HEK293 (cell line): ENCODE measurements at regions not wholly inside any gene's neighbourhood (a gene's known extent, or its start where the extent isn't known, plus 50 kb on each side); places are given as distances from the start of the nearest gene placed in this dataset.

ENCODE experiments used
- CTCF ChIA-PET: fragments of 350-600 bp; formaldehyde crosslinking; extraction: SDS; loops from one replicate; lab custom pipeline; 2021; ENCODE audit warnings: antibody characterized with exemption; lab: Yijun Ruan, JAX
- POLR2A ChIA-PET: fragments of 300-600 bp; formaldehyde crosslinking; extraction: SDS; loops from one replicate; lab custom pipeline; 2020; ENCODE audit warnings: antibody characterized with exemption, inconsistent platforms; lab: Yijun Ruan, JAX
- H3K27ac ChIP-seq: fragments of 200-500 bp; sonication (Bioruptor generic); 2 replicates; pipeline ENCODE4 v1.5.1; 2014; ENCODE audit warnings: low read depth, low read length, control low read depth, inconsistent platforms; ENCODE audit errors: extremely low read depth
- H3K36me3 ChIP-seq, 2 experiments: fragments of 200-500 bp in 1 of 2; sonication (Bioruptor generic) in 1 of 2; 1 replicate in 1 of 2; 2 replicates in 1 of 2; pipeline ENCODE4 v1.5.1; 2014 to 2017; ENCODE audit warnings: inconsistent platforms in 2 of 2, low read length in 2 of 2; ENCODE audit not compliant: control insufficient read depth in 2 of 2, insufficient read depth in 1 of 2
- H3K4me1 ChIP-seq: fragments of 200-500 bp; sonication (Bioruptor generic); 2 replicates; pipeline ENCODE4 v1.5.1; 2014; ENCODE audit warnings: mild to moderate bottlenecking, low read length, inconsistent platforms; ENCODE audit not compliant: control insufficient read depth, insufficient read depth
- H3K4me3 ChIP-seq: 2 replicates; pipeline ENCODE4 v1.5.1; 2011; ENCODE audit warnings: low read depth, mild to moderate bottlenecking, control low read depth, low read length, moderate library complexity
- H3K9me3 ChIP-seq: fragments of 200-500 bp; sonication (Bioruptor generic); 2 replicates; pipeline ENCODE4 v1.5.1; 2014; ENCODE audit warnings: low read depth, low read length, inconsistent platforms; ENCODE audit not compliant: control insufficient read depth, insufficient read depth
- GLIS1 ChIP-seq: fragments of 450-650 bp; formaldehyde crosslinking; IDR thresholded peaks from 2 replicates; pipeline ENCODE4 v1.5.1; 2016; ENCODE audit warnings: missing biosample characterization, missing genetic modification characterization
- GLIS2 ChIP-seq: fragments of 450-650 bp; formaldehyde crosslinking; IDR thresholded peaks from 2 replicates; pipeline ENCODE4 v1.5.1; 2016; ENCODE audit warnings: missing biosample characterization, missing genetic modification characterization
- KLF1 ChIP-seq: fragments of 450-650 bp; formaldehyde crosslinking; IDR thresholded peaks from 2 replicates; pipeline ENCODE4 v1.5.1; 2016; ENCODE audit warnings: missing biosample characterization, missing genetic modification characterization
- MEIS1 ChIP-seq: sonication (generic); formaldehyde crosslinking; IDR thresholded peaks from 2 replicates; pipeline ENCODE4 v1.8.1; 2022; ENCODE audit warnings: missing genetic modification reagents, mild to moderate bottlenecking, borderline replicate concordance
- OSR2 ChIP-seq: fragments of 450-650 bp; formaldehyde crosslinking; IDR thresholded peaks from 2 replicates; pipeline ENCODE4 v1.5.1; 2016; ENCODE audit warnings: missing biosample characterization, missing genetic modification characterization
- SP7 ChIP-seq: fragments of 450-650 bp; formaldehyde crosslinking; IDR thresholded peaks from 2 replicates; pipeline ENCODE4 v1.5.1; 2016; ENCODE audit warnings: missing biosample characterization, missing genetic modification characterization
- ZBTB48 ChIP-seq: fragments of 450-650 bp; formaldehyde crosslinking; IDR thresholded peaks from 2 replicates; pipeline ENCODE4 v1.5.1; 2016; ENCODE audit warnings: missing biosample characterization, missing genetic modification characterization
- ZIC2 ChIP-seq: fragments of 450-650 bp; formaldehyde crosslinking; IDR thresholded peaks from 2 replicates; pipeline ENCODE4 v1.5.1; 2016; ENCODE audit warnings: missing biosample characterization, missing genetic modification characterization
- ZNF133 ChIP-seq: fragments of 450-650 bp; formaldehyde crosslinking; IDR thresholded peaks from 2 replicates; pipeline ENCODE4 v1.5.1; 2016; ENCODE audit warnings: missing biosample characterization, missing genetic modification characterization
- ZNF202 ChIP-seq: fragments of 450-650 bp; formaldehyde crosslinking; IDR thresholded peaks from 2 replicates; pipeline ENCODE4 v1.5.1; 2016; ENCODE audit warnings: missing biosample characterization, missing genetic modification characterization, borderline replicate concordance
- ZNF335 ChIP-seq: fragments of 450-650 bp; formaldehyde crosslinking; conservative IDR thresholded peaks from 2 replicates; pipeline ENCODE4 v1.5.1; 2016; ENCODE audit warnings: missing biosample characterization, missing genetic modification characterization
- ZNF341 ChIP-seq: fragments of 450-650 bp; formaldehyde crosslinking; IDR thresholded peaks from 2 replicates; pipeline ENCODE4; 2016; ENCODE audit warnings: low read depth, missing biosample characterization, missing genetic modification characterization
- ZNF48 ChIP-seq: fragments of 450-650 bp; formaldehyde crosslinking; IDR thresholded peaks from 2 replicates; pipeline ENCODE4 v1.5.1; 2016; ENCODE audit warnings: missing biosample characterization, missing genetic modification characterization
- ZNF510 ChIP-seq: fragments of 450-650 bp; formaldehyde crosslinking; IDR thresholded peaks from 2 replicates; pipeline ENCODE4 v1.5.1; 2018; ENCODE audit warnings: mild to moderate bottlenecking, missing genetic modification characterization, missing biosample characterization; ENCODE audit not compliant: insufficient replicate concordance
- ZNF600 ChIP-seq: fragments of 450-650 bp; formaldehyde crosslinking; IDR thresholded peaks from 2 replicates; pipeline ENCODE4 v1.5.1; 2016; ENCODE audit warnings: missing biosample characterization, missing genetic modification characterization
- ZNF629 ChIP-seq: fragments of 450-650 bp; formaldehyde crosslinking; IDR thresholded peaks from 2 replicates; pipeline ENCODE4 v1.5.1; 2017; ENCODE audit warnings: missing biosample characterization, missing genetic modification characterization
- ZNF677 ChIP-seq: fragments of 450-650 bp; IDR thresholded peaks from 2 replicates; pipeline ENCODE4 v1.5.0; 2018; ENCODE audit warnings: missing biosample characterization, mild to moderate bottlenecking, missing genetic modification characterization, moderate library complexity
- ZNF777 ChIP-seq: fragments of 450-650 bp; formaldehyde crosslinking; IDR thresholded peaks from 2 replicates; pipeline ENCODE4 v1.5.1; 2017; ENCODE audit warnings: missing biosample characterization, missing genetic modification characterization, borderline replicate concordance
- ZNF785 ChIP-seq: fragments of 450-650 bp; formaldehyde crosslinking; IDR thresholded peaks from 2 replicates; pipeline ENCODE4 v1.5.1; 2016; ENCODE audit warnings: missing biosample characterization, missing genetic modification characterization
- TF ChIP-seq, protein P1 (sequence below): fragments of 450-650 bp; formaldehyde crosslinking; IDR thresholded peaks from 2 replicates; pipeline ENCODE4 v1.5.1; 2016; ENCODE audit warnings: missing biosample characterization, missing genetic modification characterization, borderline replicate concordance
- TF ChIP-seq, protein P2 (sequence below): fragments of 450-650 bp; formaldehyde crosslinking; IDR thresholded peaks from 2 replicates; pipeline ENCODE4 v1.5.1; 2016; ENCODE audit warnings: missing biosample characterization, missing genetic modification characterization
- TF ChIP-seq, protein P3 (sequence below): fragments of 450-650 bp; formaldehyde crosslinking; IDR thresholded peaks from 2 replicates; pipeline ENCODE4 v1.5.1; 2017; ENCODE audit warnings: missing biosample characterization, missing genetic modification characterization
- TF ChIP-seq, protein P4 (sequence below): fragments of 450-650 bp; formaldehyde crosslinking; IDR thresholded peaks from 2 replicates; pipeline ENCODE4 v1.5.1; 2016; ENCODE audit warnings: missing biosample characterization, missing genetic modification characterization
- TF ChIP-seq, protein P5 (sequence below): fragments of 450-650 bp; formaldehyde crosslinking; IDR thresholded peaks from 2 replicates; pipeline ENCODE4 v1.5.1; 2016; ENCODE audit warnings: missing biosample characterization, missing genetic modification characterization
- TF ChIP-seq, protein P6 (sequence below): fragments of 450-650 bp; formaldehyde crosslinking; IDR thresholded peaks from 2 replicates; pipeline ENCODE4 v1.5.1; 2016; ENCODE audit warnings: missing biosample characterization, missing genetic modification characterization
- TF ChIP-seq, protein P7 (sequence below): fragments of 450-650 bp; formaldehyde crosslinking; IDR thresholded peaks from 2 replicates; pipeline ENCODE4 v1.5.1; 2016; ENCODE audit warnings: missing biosample characterization, missing genetic modification characterization

DNA sequence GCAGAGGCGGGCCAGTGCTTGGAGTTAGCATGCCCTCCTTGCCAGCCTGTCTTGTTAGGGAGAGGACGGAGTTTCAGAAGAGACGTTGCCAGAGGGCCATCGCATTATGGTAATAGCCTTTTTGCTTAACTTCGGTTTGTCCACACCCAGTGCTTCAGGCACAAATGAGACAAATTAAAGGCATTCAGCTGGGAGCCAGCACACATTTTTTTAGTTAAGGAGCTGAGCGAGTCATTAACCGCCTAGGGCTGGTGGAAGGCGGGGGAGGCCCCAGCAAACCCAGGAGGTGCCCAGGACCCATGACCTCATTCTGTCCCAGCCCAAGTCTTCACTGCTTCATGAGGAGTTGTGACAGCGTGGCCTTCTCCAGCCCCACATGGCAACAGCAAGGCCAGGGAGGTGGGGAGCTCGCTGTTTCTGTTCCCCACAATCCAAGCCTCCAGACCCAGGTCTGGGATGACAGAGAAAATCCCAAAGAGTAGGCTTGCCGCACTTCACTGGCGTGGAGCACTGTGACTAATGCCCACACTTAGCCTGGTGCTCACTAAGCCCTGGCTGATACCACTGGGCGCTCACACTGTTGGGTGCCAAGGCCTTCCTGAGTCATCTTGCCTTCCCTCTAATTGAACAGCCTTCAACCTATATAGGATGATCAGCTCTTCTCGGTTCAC lies 237.1 kb downstream of the ANKRD60 start:
- Histone ChIP-seq H3K4me1 (no peaks in the 10 kb centered on the region), H3K27ac (no peak overlapping the region), H3K4me3 (no peak overlapping the region), H3K9me3 (no peaks in the 10 kb centered on the region), H3K36me3 (no peaks in the 10 kb centered on the region)
- ChIA-PET CTCF (interaction anchor here (0.6 kb wide), 1 partner anchor 401 kb away, joined by 3 read pairs; no protein-coding TSS in a partner anchor), POLR2A (no interaction called here)
- peak; percentile 60 for TF ChIP-seq KLF1 (tag by site-specific recombination)
- TF ChIP-seq, protein P1, sequence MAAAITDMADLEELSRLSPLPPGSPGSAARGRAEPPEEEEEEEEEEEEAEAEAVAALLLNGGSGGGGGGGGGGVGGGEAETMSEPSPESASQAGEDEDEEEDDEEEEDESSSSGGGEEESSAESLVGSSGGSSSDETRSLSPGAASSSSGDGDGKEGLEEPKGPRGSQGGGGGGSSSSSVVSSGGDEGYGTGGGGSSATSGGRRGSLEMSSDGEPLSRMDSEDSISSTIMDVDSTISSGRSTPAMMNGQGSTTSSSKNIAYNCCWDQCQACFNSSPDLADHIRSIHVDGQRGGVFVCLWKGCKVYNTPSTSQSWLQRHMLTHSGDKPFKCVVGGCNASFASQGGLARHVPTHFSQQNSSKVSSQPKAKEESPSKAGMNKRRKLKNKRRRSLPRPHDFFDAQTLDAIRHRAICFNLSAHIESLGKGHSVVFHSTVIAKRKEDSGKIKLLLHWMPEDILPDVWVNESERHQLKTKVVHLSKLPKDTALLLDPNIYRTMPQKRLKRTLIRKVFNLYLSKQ (tag by site-specific recombination) = no peak
- no peak for TF ChIP-seq ZNF510 (tag by site-specific recombination)
- peak; percentile 69 for TF ChIP-seq ZNF600 (tag by site-specific recombination)
- TF ChIP-seq ZBTB48 = no peak
- no peak for TF ChIP-seq ZNF48
- no peak for TF ChIP-seq ZNF777
- no peak for TF ChIP-seq MEIS1 (CRISPR knock-in tag)
- TF ChIP-seq GLIS1 (tag by site-specific recombination) = peak; percentile 65
- no peak for TF ChIP-seq ZNF133 (tag by site-specific recombination)
- no peak for TF ChIP-seq OSR2 (tag by site-specific recombination)
- TF ChIP-seq ZNF202 (tag by site-specific recombination) = no peak
- peak; percentile 56; the same call in 1 of the 2 replicates for TF ChIP-seq ZNF335
- TF ChIP-seq, protein P2, sequence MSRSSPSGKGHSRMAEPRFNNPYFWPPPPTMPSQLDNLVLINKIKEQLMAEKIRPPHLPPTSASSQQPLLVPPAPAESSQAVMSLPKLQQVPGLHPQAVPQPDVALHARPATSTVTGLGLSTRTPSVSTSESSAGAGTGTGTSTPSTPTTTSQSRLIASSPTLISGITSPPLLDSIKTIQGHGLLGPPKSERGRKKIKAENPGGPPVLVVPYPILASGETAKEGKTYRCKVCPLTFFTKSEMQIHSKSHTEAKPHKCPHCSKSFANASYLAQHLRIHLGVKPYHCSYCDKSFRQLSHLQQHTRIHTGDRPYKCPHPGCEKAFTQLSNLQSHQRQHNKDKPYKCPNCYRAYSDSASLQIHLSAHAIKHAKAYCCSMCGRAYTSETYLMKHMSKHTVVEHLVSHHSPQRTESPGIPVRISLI = peak; percentile 56; the same call in 1 of the 2 replicates
- TF ChIP-seq ZNF677 (tag by site-specific recombination) = no peak
- TF ChIP-seq, protein P3, sequence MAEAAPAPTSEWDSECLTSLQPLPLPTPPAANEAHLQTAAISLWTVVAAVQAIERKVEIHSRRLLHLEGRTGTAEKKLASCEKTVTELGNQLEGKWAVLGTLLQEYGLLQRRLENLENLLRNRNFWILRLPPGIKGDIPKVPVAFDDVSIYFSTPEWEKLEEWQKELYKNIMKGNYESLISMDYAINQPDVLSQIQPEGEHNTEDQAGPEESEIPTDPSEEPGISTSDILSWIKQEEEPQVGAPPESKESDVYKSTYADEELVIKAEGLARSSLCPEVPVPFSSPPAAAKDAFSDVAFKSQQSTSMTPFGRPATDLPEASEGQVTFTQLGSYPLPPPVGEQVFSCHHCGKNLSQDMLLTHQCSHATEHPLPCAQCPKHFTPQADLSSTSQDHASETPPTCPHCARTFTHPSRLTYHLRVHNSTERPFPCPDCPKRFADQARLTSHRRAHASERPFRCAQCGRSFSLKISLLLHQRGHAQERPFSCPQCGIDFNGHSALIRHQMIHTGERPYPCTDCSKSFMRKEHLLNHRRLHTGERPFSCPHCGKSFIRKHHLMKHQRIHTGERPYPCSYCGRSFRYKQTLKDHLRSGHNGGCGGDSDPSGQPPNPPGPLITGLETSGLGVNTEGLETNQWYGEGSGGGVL (tag by site-specific recombination) = no peak
- peak; percentile 23; the same call in 1 of the 2 replicates for TF ChIP-seq SP7 (tag by site-specific recombination)
- TF ChIP-seq GLIS2 = peak; percentile 28; the same call in 1 of the 2 replicates
- TF ChIP-seq, protein P4, sequence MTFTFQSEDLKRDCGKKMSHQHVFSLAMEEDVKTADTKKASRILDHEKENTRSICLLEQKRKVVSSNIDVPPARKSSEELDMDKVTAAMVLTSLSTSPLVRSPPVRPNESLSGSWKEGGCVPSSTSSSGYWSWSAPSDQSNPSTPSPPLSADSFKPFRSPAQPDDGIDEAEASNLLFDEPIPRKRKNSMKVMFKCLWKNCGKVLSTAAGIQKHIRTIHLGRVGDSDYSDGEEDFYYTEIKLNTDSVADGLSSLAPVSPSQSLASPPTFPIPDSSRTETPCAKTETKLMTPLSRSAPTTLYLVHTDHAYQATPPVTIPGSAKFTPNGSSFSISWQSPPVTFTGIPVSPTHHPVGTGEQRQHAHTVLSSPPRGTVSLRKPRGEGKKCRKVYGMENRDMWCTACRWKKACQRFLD = no peak
- TF ChIP-seq ZNF629 (tag by site-specific recombination) = peak; percentile 67
- TF ChIP-seq, protein P5, sequence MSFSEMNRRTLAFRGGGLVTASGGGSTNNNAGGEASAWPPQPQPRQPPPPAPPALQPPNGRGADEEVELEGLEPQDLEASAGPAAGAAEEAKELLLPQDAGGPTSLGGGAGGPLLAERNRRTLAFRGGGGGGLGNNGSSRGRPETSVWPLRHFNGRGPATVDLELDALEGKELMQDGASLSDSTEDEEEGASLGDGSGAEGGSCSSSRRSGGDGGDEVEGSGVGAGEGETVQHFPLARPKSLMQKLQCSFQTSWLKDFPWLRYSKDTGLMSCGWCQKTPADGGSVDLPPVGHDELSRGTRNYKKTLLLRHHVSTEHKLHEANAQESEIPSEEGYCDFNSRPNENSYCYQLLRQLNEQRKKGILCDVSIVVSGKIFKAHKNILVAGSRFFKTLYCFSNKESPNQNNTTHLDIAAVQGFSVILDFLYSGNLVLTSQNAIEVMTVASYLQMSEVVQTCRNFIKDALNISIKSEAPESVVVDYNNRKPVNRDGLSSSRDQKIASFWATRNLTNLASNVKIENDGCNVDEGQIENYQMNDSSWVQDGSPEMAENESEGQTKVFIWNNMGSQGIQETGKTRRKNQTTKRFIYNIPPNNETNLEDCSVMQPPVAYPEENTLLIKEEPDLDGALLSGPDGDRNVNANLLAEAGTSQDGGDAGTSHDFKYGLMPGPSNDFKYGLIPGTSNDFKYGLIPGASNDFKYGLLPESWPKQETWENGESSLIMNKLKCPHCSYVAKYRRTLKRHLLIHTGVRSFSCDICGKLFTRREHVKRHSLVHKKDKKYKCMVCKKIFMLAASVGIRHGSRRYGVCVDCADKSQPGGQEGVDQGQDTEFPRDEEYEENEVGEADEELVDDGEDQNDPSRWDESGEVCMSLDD = no peak
- TF ChIP-seq, protein P6, sequence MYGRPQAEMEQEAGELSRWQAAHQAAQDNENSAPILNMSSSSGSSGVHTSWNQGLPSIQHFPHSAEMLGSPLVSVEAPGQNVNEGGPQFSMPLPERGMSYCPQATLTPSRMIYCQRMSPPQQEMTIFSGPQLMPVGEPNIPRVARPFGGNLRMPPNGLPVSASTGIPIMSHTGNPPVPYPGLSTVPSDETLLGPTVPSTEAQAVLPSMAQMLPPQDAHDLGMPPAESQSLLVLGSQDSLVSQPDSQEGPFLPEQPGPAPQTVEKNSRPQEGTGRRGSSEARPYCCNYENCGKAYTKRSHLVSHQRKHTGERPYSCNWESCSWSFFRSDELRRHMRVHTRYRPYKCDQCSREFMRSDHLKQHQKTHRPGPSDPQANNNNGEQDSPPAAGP (tag by site-specific recombination) = peak; percentile 68
- TF ChIP-seq, protein P7, sequence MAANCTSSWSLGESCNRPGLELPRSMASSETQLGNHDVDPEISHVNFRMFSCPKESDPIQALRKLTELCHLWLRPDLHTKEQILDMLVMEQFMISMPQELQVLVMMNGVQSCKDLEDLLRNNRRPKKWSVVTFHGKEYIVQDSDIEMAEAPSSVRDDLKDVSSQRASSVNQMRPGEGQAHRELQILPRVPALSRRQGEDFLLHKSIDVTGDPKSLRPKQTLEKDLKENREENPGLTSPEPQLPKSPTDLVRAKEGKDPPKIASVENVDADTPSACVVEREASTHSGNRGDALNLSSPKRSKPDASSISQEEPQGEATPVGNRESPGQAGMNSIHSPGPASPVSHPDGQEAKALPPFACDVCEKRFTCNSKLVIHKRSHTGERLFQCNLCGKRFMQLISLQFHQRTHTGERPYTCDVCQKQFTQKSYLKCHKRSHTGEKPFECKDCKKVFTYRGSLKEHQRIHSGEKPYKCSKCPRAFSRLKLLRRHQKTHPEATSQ (tag by site-specific recombination) = 0 out of 2 replicates have a peak, but pooled peaks have one; percentile 53
- no peak for TF ChIP-seq ZNF785 (tag by site-specific recombination)
- no peak for TF ChIP-seq ZNF341 (tag by site-specific recombination)
- peak; percentile 57 for TF ChIP-seq ZIC2
